ENCODE measurements at regions not wholly inside any gene's neighbourhood (a gene's known extent, or its start where the extent isn't known, plus 50 kb on each side); places are given as distances from the start of the nearest gene placed in this dataset.

DNA sequence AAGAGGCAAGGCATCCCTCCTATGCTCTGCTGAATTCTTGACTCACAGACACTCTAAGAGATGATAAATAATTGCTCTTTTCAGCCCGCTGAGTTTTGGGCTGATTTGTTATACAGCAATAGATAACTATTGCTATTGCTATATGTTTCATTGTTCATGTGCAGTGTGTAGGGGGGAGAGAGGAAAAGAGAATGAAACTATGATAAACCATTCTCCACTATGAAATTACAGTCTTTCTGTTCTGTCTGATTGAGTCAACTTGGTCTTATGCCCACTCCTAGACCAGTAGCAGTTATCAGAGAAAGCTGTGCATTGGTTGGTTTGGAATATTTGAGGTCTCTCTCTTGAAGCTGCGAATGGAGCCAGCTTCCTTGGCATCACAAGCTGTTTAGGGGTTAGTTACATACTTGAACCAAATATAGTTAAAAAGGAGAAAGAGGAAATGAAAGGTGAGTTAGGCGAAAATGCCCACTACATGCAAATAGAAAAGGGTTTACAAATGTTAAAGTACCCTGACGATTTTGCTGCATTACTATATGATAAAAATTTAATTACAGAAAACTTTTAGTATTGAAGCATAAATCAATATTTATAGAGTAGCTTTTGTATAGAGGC is 136.3 kb upstream of the ACTBL2 start:
- no peak for DNase-seq (ENCODE audit: low read depth)

DNA sequence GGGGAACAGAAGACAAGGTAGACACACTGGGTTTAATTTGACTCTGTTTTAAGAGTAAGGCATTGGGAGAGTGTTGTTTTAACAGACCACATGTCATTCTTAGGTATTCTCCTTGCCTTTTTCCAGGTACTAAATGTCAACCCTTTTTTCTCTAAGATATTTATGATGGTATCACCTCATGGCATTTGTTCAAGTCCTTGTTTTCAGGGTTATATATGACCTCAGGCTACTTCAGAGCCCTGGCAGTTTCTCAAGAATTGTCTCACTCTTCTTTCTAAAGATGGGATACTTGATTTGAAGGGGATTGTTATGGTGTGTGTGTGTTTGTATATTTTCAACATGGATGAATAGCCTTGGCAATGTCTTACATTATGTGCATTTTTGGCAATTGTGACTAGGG is 131.1 kb upstream of the ACTBL2 start:
- DNase-seq (ENCODE audit: low read depth) = no peak

DNA sequence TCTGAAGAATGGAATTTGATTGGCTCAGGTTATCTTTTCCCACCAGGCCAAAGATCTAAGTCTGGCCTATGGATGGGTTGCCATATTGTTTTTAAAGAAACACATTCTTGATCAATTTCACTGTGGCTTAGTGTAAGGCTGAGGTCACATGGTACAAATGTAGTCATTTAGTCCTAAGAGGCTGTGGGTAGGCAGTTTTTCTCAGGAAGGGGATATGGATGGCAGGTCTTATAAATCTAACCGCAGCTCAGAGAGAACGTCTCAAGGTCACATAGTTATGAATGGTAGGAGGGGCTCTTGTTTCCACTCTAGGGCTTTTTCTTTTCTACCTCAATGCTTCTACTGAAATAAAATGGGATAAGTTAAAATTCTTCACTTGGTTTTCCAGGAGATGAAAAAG is 128.6 kb upstream of the ACTBL2 start:
- no peak for DNase-seq (ENCODE audit: low read depth)

DNA sequence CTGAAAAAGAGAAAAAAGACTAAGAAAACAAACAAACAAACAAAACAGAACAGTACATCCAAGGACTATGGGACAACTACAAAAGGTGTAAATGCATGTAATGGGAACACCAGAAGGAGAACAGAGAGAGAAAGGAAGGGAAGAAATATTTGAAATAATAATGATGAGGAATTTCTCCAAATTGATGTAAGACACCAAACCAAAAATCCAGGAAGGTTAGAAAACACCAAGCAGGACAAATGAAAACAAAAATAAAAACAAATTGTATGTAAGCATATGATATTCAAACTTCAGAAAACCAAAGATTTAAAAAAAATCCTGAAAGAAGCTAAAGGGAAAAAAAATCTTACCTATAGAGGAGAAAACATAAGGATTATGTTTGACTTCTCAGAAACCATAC is 125.9 kb upstream of the ACTBL2 start:
- no peak for DNase-seq (ENCODE audit: low read depth)

DNA sequence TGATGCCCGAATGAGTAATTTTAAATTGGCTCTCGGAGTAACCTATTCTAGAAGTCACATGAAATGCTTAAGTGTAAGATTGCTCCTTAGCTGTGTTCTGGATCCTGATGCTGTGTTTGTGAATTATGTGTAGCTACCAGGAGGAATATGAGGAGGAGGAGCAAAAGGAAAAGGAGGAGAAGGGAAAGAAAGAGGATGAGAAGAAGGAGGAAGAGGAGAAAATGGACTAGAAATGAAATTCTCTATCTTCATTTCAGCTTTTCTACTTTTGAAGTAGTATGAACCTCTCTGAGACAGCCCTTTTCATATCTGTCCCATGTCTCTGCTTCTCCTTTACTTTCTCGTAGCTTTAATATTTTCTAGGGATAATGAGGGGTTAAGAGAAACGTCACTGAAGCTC is 119.4 kb upstream of the ACTBL2 start:
- DNase-seq (ENCODE audit: low read depth) = no peak

DNA sequence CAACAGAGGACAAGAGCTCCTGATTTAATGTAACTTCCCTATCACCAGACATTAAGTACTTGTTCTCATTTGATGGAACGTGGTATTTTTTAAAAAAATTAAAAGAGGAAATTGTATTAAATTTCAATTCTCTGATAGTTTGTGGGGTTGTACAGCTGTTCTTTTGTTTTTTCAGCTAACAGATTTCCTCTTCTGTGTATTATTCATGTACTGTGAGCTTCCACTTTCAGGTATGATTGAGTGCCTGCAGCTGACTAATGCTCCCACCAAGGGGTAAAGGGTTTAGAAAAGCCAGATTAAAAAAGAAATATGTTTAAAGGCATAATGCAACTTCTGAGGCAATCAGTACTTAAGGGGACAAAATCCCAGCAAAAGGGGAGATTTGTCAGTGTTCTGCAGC is 117.7 kb upstream of the ACTBL2 start:
- DNase-seq (ENCODE audit: low read depth) = no peak

DNA sequence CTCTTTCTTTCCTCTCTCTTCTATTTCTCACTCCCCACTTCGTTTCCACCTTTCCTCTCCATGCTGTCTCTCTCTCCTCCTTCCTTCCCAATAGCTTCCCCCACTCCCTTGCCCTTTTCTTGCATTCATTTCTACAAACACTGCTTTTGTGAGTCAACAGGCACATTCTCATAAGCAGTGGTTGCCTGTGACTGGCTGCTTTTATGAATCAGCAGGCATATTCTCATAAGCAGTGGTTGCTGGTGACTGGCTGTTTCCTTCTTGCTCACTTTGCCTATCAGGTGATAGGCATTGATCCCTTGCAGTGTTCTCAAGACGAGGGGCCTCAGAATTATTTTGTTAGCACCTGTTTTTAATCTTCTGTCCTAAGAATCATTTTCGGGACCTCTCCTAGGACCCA is 116.1 kb upstream of the ACTBL2 start:
- peak; percentile 45 for DNase-seq (ENCODE audit: low read depth)

DNA sequence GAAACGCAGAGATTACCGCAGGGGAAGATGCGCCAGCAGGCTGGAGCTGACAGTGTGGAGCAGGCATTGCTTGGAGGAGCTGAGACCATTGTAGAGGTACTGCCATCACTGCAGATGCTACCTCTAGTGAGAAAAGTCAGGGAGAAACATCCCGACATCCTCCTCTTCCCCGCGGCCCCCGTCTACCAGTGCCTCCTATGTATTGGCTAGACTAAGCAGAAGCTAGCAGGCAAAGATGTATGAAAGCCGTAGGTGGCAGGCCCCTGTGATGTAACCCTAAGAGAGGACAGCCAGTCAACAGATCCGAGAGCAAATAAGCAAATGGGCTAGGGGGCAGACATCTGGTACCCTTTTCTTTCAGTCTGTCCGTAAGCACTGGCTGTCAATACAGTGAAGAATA is 115.5 kb upstream of the ACTBL2 start:
- DNase-seq (ENCODE audit: low read depth) = no peak

DNA sequence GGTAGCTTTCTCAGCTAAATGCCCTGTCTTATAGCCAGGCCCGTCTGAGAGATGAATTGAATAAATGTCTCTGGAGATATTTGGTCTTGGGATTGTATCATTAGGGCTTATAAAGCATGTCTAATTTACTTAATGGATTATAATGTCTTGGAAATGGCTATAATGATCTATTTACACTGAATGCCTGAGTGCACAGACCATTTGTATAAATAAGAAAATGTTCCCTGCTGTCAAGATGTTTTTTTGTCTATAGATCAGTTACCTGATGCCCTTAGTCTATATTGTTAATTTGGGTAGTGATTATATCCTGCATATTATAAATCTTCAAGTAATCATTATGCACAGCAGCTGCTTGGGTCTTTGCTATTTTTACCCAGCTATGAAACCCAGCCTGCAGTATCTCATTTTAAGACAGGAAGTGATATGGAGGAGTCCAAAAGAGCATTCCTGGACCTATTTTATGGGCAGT is 112.9 kb upstream of the ACTBL2 start:
- DNase-seq (ENCODE audit: low read depth) = no peak

DNA sequence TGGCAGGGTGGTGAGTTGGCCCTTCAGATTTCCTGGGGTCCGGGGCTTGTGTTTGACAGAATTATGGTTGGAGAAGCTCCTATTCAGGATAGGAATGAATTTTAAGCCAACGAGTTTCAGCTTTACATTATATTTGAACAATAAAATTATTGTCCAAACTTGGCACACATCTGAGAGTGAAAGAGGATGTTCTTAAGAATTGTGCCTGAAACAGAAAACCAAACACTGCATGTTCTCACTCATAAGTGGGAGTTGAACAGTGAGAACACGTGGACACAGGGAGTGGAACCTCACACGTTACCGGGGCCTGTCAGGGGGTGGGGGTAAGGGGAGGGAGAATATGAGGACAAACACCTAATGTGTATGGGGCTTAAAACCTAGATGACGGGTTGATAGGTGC is 111.8 kb upstream of the ACTBL2 start:
- no peak for DNase-seq (ENCODE audit: low read depth)

DNA sequence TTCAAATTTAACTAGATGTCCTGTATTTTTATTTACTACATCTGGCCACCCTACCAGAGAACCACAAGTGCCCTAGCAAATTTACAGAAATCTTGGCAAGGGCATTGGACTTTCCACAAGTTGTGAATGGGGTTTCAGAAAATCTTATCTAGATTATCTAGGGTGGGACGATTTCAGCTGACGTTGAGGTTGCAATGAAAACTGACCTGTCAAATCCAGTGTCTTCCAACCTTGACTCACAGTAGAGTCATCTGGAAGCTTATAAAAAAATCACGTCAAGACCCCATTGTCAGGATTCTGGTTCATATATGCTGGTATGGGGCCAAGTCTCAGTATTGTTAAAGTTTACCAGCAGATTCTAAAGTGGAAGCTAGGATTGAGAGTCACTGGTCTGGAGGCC is 109.6 kb upstream of the ACTBL2 start:
- DNase-seq (ENCODE audit: low read depth) = no peak

DNA sequence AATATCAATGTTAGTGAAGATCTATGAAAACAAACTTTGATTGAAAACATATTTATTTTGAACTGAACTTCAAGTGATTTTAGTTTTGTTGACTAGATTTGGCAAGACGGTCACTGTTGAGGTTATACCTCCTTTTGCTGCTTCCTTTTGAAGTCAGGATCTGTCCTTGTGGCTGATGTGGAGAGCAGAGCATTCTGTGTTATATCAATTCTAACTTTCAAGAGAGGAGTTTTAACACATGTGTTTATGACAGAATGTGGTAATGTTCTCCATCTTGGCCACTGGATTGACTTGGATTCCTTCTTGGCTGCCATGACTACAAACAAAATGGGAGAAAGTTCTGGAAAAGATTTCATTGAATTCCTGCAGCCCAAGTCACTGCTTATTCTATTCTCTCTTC is 104.0 kb upstream of the ACTBL2 start:
- DNase-seq (ENCODE audit: low read depth) = no peak

DNA sequence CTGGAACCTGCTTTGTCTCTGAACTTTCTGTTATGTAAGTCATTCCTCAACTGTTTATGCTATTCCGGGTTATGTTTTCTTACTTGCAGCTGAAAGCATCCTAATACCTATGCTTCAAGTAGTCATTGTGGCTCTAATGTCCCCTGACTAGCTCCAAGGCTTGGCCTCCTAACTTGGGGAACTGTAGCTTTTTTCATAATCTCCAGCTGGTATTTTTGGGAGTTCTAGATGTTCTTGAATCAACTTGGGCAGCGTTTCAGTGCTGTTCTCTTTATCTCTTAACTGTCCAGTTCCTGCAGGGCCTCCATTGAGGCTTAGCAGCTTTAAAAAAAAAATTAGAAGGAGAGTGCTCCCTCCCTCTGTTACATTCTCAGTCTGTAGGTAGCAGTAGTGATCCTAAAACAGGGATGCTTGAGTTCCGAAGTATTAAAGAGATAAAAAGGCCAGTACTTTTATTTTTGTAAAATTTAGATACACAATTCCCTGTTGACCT is 100.0 kb upstream of the ACTBL2 start:
- no peak for DNase-seq (ENCODE audit: low read depth)

DNA sequence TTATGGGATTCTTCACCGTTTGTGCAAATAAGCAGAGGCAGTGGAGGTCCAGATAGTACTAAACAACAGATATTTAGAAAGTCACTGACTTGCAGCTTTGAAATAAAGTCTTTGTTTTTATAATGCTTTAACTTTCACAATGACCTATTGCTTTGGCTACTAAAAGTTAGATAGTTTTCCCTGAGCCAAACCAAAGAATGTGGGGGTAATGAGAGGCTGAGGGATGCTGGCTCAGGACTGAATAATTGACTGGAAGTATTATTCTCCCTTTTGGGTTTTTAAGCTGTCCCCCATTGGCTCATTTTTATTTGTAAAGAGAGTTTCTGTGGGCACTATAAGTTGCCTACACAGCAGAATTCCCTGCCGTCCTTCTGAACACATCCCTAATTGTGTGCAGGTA is 99.2 kb upstream of the ACTBL2 start:
- DNase-seq (ENCODE audit: low read depth) = no peak

DNA sequence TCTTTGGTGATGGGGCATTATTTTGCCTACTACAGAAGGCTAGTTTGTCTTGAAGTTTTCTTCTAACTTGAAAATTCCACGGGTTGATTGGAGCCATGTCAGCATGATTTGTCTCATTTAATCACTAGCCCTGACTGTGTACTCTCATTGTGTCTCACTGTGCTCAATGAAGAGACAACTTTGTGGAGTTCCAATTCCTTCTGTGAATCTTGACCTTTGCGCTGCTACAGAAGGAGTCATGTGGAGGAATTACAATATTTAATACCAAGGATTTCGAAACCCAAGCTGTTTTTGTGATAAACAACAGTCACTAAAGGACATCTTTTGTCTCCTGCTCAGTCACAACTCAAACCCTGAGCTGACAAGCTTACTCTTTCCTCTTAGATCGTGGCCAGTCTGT is 98.6 kb upstream of the ACTBL2 start:
- no peak for DNase-seq (ENCODE audit: low read depth)

DNA sequence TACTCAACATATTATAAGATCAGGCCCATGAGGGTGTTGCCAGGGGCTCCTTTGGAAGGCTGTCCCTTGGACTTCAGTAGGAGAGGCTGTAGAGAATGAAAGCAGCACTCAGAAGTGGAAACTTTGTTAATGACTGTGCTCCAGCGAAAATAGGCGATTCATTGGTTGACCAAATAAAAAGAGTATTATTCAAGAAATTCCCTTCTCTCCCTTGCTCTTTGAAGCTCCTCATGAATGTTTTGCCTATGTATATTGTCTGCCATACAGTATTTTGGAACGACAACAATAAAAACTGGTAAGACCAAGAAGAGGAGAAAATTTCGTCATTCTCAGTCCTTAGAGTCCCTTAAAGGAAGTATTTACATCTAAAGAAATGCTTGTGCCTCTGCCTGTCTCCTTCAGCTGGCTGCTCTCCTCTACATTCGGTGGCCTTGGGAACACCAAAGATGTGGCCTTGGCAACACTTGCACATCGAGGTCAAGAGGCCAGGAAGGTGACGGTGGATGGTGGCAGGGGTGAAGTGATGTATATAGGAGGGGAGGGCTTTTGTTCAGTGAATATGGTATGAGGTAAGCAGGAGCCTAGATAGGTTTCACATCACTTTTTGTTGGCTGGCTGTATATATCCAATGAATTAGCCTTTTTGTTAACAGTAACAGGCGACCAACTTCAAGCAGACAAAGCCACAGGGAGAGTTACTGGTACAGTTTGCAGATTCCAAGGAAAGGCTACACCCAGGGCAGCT is 95.0 kb upstream of the ACTBL2 start:
- no peak for DNase-seq (ENCODE audit: low read depth)

DNA sequence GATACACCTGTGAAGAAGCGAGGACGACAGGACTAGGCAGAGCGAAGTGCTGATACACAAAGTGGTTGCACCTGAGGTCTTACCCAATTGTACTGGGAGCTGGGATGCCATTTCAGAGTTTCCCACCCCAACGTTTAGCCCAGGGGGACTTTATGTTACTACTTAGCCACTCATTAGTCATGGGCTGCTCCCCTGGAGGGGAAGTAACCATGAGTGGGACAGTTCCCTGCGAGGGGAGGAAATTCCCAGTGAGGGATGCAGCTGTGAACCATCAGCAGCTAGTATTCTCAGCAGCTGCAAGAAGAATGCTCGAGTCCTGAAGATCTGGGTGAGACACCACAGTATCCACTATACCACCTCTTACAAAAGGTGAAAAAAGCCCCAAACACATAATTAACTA is 93.7 kb upstream of the ACTBL2 start:
- no peak for DNase-seq (ENCODE audit: low read depth)

DNA sequence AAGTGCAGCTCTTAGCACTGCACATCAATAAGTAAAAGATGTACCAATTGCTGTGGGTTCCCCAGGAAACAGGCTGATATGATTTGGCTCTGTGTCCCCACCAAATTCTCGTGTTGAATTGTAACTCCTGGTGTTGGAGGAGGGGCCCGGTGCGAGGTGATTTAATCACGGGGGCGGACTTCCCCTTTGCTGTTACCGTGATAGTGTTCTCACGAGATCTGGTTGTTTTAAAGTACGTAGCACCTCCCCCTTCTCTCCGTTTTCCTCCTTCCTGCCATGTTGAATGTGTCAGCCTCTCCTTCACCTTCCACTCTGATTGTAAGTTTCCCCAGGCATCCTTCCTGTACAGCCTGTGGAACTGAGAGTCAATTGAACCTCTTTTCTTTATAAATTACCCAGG is 93.2 kb upstream of the ACTBL2 start:
- DNase-seq (ENCODE audit: low read depth) = no peak

DNA sequence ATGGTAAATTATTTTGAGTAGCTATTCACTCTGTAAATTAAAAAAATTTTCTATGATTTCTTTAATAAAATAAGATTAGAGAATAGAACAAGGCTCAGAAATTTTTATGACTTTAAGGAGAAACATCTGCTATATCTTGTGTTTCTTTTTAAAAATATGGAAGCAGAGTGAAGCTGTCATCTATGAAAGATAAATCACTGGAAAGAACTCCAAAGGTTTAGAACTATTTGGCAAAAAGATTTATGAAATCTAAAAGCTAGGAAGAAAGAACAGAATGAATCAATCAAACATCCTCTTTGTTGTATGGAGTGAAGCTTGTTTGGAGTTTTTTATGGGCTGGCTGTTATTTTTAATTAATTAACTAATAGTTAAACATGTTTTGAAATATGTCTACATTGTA is 89.8 kb upstream of the ACTBL2 start:
- DNase-seq (ENCODE audit: low read depth) = no peak

DNA sequence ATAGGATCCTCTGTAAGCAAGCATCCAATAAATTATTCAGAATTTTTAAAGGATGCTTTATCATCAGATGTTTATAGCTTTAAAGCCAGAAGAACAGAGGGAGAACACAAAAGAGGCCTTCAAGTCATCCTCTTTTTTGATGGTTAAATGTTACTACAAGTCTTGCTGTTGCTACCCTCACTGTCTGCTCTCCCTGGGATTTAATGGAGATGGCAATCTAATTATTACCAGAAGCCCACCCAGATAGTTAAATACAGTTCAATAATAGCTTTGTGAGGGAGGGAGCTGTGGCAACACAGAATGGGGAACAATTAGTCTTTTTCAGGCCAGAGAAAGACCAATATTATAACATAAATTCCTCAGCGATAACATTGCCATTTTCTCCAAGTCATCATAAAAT is 87.0 kb upstream of the ACTBL2 start:
- DNase-seq (ENCODE audit: low read depth) = no peak

DNA sequence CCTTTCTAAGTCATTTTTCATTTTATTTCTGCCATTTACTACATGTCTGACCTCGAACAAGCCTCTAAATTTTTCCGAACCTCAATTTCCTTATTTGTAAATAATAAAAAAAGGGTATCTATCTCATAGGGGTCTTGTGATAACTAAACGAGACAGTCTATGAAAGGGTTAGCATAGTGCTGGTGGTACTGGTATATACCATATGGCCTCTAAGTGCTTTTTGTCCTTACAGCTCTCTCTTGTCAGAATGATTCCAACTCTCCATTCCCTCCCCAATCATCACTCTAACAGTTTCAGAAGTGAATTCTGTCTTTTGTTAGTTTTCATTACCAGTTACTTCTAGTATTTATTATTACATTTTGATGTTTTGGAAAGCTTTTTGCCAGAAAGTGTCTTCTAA is 85.5 kb upstream of the ACTBL2 start:
- no peak for DNase-seq (ENCODE audit: low read depth)

DNA sequence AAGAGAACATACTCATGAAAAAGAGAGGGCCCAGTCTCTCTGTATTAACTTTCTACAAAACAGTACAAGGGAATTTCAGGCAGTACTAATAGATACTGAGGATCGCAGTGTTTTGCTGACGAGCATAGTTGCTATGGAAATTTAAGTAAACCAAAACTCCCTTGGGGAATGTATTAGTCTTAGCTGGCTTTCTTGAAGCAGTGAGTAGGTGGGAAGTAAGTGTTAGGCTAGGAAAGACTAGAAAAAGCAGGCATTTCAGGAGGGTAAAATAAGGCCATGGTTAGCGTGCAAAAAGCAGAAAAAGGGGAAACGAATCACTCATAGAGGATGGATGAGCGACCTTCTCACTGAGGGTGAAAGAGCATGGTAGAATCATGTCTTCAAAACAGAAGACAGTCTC is 84.3 kb upstream of the ACTBL2 start:
- no peak for DNase-seq (ENCODE audit: low read depth)

DNA sequence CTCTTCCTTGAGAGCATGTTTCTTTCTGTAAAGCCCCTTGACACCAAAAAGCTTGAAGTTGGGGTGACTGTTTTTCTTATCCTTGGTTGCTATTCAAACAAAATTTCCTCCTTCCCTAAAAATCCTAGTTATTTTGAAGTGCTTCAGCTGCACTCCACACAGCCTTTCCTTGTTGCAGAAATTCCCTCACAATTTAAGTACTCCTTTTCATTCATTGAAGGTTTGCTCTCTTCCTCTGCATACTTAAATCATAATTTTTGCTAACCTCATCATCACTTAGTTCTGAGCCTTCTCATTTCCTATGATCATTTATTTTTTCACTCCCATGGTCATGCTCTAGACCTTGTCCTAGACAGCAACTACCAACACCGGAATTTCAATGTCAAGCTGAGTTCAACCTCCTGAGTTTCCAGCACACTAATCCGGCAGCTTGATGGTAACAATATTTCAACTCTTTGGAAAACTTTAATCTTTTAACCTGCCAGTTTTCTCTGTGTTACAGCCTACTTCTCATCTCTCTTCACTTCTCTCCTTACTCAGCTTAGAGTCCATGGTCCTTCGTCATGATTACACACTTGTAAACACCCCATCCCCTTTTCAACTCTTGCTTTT is 78.7 kb upstream of the ACTBL2 start:
- no peak for DNase-seq (ENCODE audit: low read depth)

Data from HS-5 (cell line).